GM19397 (cell line): ENCODE measurements at regions not wholly inside any gene's neighbourhood (a gene's known extent, or its start where the extent isn't known, plus 50 kb on each side); places are given as distances from the start of the nearest gene placed in this dataset.
"Not testable (repeated sequence)": the region's sequence is repeated elsewhere in the genome, so short reads cannot be mapped to it uniquely, and the experiment has no call there.

Source experiments
- ATAC-seq: cut with Tn5 transposase; IDR thresholded peaks from one replicate; pipeline ENCODE4 v1.9.1; 2021; ENCODE audit warnings: mild to moderate bottlenecking, moderate library complexity; ENCODE audit not compliant: unreplicated experiment

GRCh38 chr9:2425676-2426075, 195.9 kb upstream of the VLDLR start:
- no peak for ATAC-seq

- ATAC-seq = no peak
Observed at GRCh38 chr9:2427120-2427891, 194.3 kb upstream of the VLDLR start.

- ATAC-seq = no peak
Observed at GRCh38 chr9:2439957-2440356, 181.6 kb upstream of the VLDLR start.

- ATAC-seq = not testable (repeated sequence)
Observed at GRCh38 chr9:2443933-2444332, 177.7 kb upstream of the VLDLR start.

GRCh38 chr9:2448193-2448738, 173.3 kb upstream of the VLDLR start:
- ATAC-seq = no peak

GRCh38 chr9:2453106-2453505, 168.5 kb upstream of the VLDLR start:
- ATAC-seq = no peak

- no peak for ATAC-seq
Observed at GRCh38 chr9:2453701-2454100, 167.9 kb upstream of the VLDLR start.

GRCh38 chr9:2459756-2460155, 161.8 kb upstream of the VLDLR start:
- no peak for ATAC-seq

GRCh38 chr9:2461892-2462291, 159.7 kb upstream of the VLDLR start:
- no peak for ATAC-seq

- no peak for ATAC-seq
Observed at GRCh38 chr9:2464624-2465023, 157.0 kb upstream of the VLDLR start.

GRCh38 chr9:2465516-2465915, 156.1 kb upstream of the VLDLR start:
- ATAC-seq = no peak

- ATAC-seq = peak; percentile 99
Observed at GRCh38 chr9:2465921-2466460, 155.6 kb upstream of the VLDLR start.

GRCh38 chr9:2466703-2467102, 154.9 kb upstream of the VLDLR start:
- no peak for ATAC-seq

- no peak for ATAC-seq
Observed at GRCh38 chr9:2469681-2470221, 151.8 kb upstream of the VLDLR start.

GRCh38 chr9:2473681-2474080, 147.9 kb upstream of the VLDLR start:
- ATAC-seq = no peak

GRCh38 chr9:2477755-2478154, 143.8 kb upstream of the VLDLR start:
- no peak for ATAC-seq

GRCh38 chr9:2478421-2478820, 143.2 kb upstream of the VLDLR start:
- no peak for ATAC-seq

GRCh38 chr9:2479056-2479565, 142.5 kb upstream of the VLDLR start:
- ATAC-seq = no peak

- ATAC-seq = no peak
Observed at GRCh38 chr9:2480255-2480837, 141.2 kb upstream of the VLDLR start.

GRCh38 chr9:2481216-2481615, 140.4 kb upstream of the VLDLR start:
- no peak for ATAC-seq

- ATAC-seq = no peak
Observed at GRCh38 chr9:2486988-2487387, 134.6 kb upstream of the VLDLR start.
